CD8-positive, alpha-beta memory T cell (primary cell): ENCODE measurements at regions not wholly inside any gene's neighbourhood (a gene's known extent, or its start where the extent isn't known, plus 50 kb on each side); places are given as distances from the start of the nearest gene placed in this dataset.

ENCODE experiments used
- CTCF ChIA-PET: fragments of 350-600 bp; sonication (Branson Sonifier 250); formaldehyde crosslinking; loops from one replicate; lab custom pipeline; 2021; ENCODE audit warnings: antibody characterized with exemption; lab: Charles Lee
- POLR2A ChIA-PET: fragments of 350-600 bp; sonication (Branson Sonifier 250); formaldehyde crosslinking; loops from one replicate; lab custom pipeline; 2021; ENCODE audit warnings: antibody characterized with exemption; lab: Charles Lee
- DNase-seq, 5 donors: peaks; one replicate each; pipeline versions ENCODE4 v3.0.0 to v3.0.0-alpha.2; 2020 to 2022; ENCODE audit warnings: mixed read lengths in 1 of 5
- H3K27ac ChIP-seq: one replicate; pipeline ENCODE4 v1.7.0; 2013; ENCODE audit warnings: low read depth, mild to moderate bottlenecking, low read length, moderate library complexity
- H3K27me3 ChIP-seq: 2 replicates; pipeline ENCODE4 v1.7.0; 2013; ENCODE audit warnings: low read length, mild to moderate bottlenecking; ENCODE audit not compliant: insufficient read depth, poor library complexity, severe bottlenecking
- H3K36me3 ChIP-seq: 2 replicates; pipeline ENCODE4 v1.7.0; 2013; ENCODE audit warnings: mild to moderate bottlenecking, low read length, moderate library complexity; ENCODE audit not compliant: insufficient read depth
- H3K4me1 ChIP-seq: 2 replicates; pipeline ENCODE4 v1.7.0; 2013; ENCODE audit warnings: mild to moderate bottlenecking, low read length, moderate library complexity; ENCODE audit not compliant: insufficient read depth
- H3K4me3 ChIP-seq: 2 replicates; pipeline ENCODE4 v1.7.0; 2013; ENCODE audit warnings: mild to moderate bottlenecking, low read length
- H3K9me3 ChIP-seq: 2 replicates; pipeline ENCODE4 v1.7.0; 2013; ENCODE audit warnings: mild to moderate bottlenecking, low read length
- H3K27ac Mint-ChIP-seq, 8 donors: one replicate each; pipeline ENCODE4 v1.8.0; 2020 to 2021; ENCODE audit warnings: mixed read lengths in 8 of 8, mild to moderate bottlenecking in 6 of 8, inconsistent platforms in 3 of 8, moderate library complexity in 3 of 8
- H3K27me3 Mint-ChIP-seq, 2 donors: one replicate each; pipeline ENCODE4 v1.8.0; 2020 to 2021; ENCODE audit warnings: mixed read lengths in 2 of 2, mild to moderate bottlenecking in 1 of 2, moderate library complexity in 1 of 2
- H3K36me3 Mint-ChIP-seq, 3 donors: one replicate each; pipeline ENCODE4 v1.8.0; 2020 to 2021; ENCODE audit warnings: mixed read lengths in 3 of 3, inconsistent platforms in 1 of 3, mild to moderate bottlenecking in 1 of 3
- H3K4me1 Mint-ChIP-seq, 3 donors: one replicate each; pipeline ENCODE4 v1.8.0; 2020 to 2021; ENCODE audit warnings: mixed read lengths in 3 of 3, inconsistent platforms in 1 of 3, mild to moderate bottlenecking in 1 of 3
- H3K4me3 Mint-ChIP-seq, 7 donors: one replicate each; pipeline ENCODE4 v1.8.0; 2020 to 2021; ENCODE audit warnings: mixed read lengths in 7 of 7, mild to moderate bottlenecking in 6 of 7, moderate library complexity in 4 of 7, inconsistent platforms in 2 of 7
- H3K9me3 Mint-ChIP-seq, 5 donors: one replicate each; pipeline ENCODE4 v1.8.0; 2020 to 2022; ENCODE audit warnings: mixed read lengths in 5 of 5, mild to moderate bottlenecking in 3 of 5, moderate library complexity in 2 of 5, inconsistent platforms in 1 of 5

- H3K36me3 Mint-ChIP-seq: no peaks in the 10 kb centered on the region
- no peaks in the 10 kb centered on the region for H3K36me3 ChIP-seq
Observed at GRCh38 chr2:122856696-122857095, 1101.2 kb downstream of the TSN start.

GRCh38 chr2:122858075-122858702 is 1102.7 kb downstream of the TSN start:
- Histone ChIP-seq H3K27me3 (no peaks in the 10 kb centered on the region), H3K4me3 (no peak overlapping the region), H3K9me3 (no peaks in the 10 kb centered on the region), H3K27ac (no peak overlapping the region), H3K36me3 (no peaks in the 10 kb centered on the region), H3K4me1 (no peaks in the 10 kb centered on the region)
- Mint-ChIP-seq H3K9me3 (peaks cover 1 to 16% (median 6%) of the 10 kb centered on the region in 5 donors), H3K4me1 (no peaks in the 10 kb centered on the region), H3K4me3 (no peak overlapping the region), H3K27ac (no peak overlapping the region), H3K27me3 (peaks cover 0 to 2% of the 10 kb centered on the region in 2 donors), H3K36me3 (no peaks in the 10 kb centered on the region)
- DNase-seq: no peak
- ChIA-PET POLR2A (no interaction called here), CTCF (no interaction called here)

More at GRCh38 chr2:122856696-122857095, 1101.2 kb downstream of the TSN start:
- H3K4me3 Mint-ChIP-seq: no peak overlapping the region
- POLR2A ChIA-PET: no interaction called here
- no peak overlapping the region for H3K27ac Mint-ChIP-seq
- H3K4me1 Mint-ChIP-seq: no peaks in the 10 kb centered on the region
- CTCF ChIA-PET: no interaction called here
- Histone ChIP-seq H3K9me3 (no peaks in the 10 kb centered on the region), H3K27me3 (no peaks in the 10 kb centered on the region), H3K27ac (no peak overlapping the region), H3K4me3 (no peak overlapping the region), H3K4me1 (no peaks in the 10 kb centered on the region)
- peaks cover 0 to 2% of the 10 kb centered on the region in 2 donors for H3K27me3 Mint-ChIP-seq
- peaks cover 4 to 21% (median 9%) of the 10 kb centered on the region in 5 donors for H3K9me3 Mint-ChIP-seq
- no peak for DNase-seq

- no peak overlapping the region for H3K4me3 Mint-ChIP-seq
- no peaks in the 10 kb centered on the region for H3K4me1 Mint-ChIP-seq
- Histone ChIP-seq H3K4me1 (no peaks in the 10 kb centered on the region), H3K36me3 (no peaks in the 10 kb centered on the region), H3K27me3 (no peaks in the 10 kb centered on the region), H3K27ac (no peak overlapping the region), H3K9me3 (no peaks in the 10 kb centered on the region), H3K4me3 (no peak overlapping the region)
- H3K9me3 Mint-ChIP-seq: peaks cover 0 to 19% (median 6%) of the 10 kb centered on the region in 5 donors
- no peaks in the 10 kb centered on the region for H3K36me3 Mint-ChIP-seq
- H3K27me3 Mint-ChIP-seq: peaks cover 0 to 2% of the 10 kb centered on the region in 2 donors
- ChIA-PET POLR2A (no interaction called here), CTCF (no interaction called here)
- H3K27ac Mint-ChIP-seq: no peak overlapping the region
- DNase-seq: no peak
Observed at GRCh38 chr2:122858813-122859212, 1103.4 kb downstream of the TSN start.

- H3K4me3 ChIP-seq: no peak overlapping the region
- no peak overlapping the region for H3K27ac ChIP-seq
- POLR2A ChIA-PET: no interaction called here
- CTCF ChIA-PET: no interaction called here
- DNase-seq: no peak
- H3K9me3 Mint-ChIP-seq: peaks cover 0 to 22% (median 6%) of the 10 kb centered on the region in 5 donors
- H3K27me3 ChIP-seq: no peaks in the 10 kb centered on the region
- no peaks in the 10 kb centered on the region for H3K9me3 ChIP-seq
- H3K36me3 Mint-ChIP-seq: no peaks in the 10 kb centered on the region
- peaks cover 0 to 2% of the 10 kb centered on the region in 2 donors for H3K27me3 Mint-ChIP-seq
- no peaks in the 10 kb centered on the region for H3K4me1 ChIP-seq
- no peak overlapping the region for H3K27ac Mint-ChIP-seq
- H3K4me1 Mint-ChIP-seq: no peaks in the 10 kb centered on the region
- no peaks in the 10 kb centered on the region for H3K36me3 ChIP-seq
- no peak overlapping the region for H3K4me3 Mint-ChIP-seq
Observed at GRCh38 chr2:122859260-122859659, 1103.8 kb downstream of the TSN start.

GRCh38 chr2:122863532-122863931 is 1108.1 kb downstream of the TSN start:
- ChIA-PET CTCF (no interaction called here), POLR2A (no interaction called here)
- Histone ChIP-seq H3K36me3 (no peaks in the 10 kb centered on the region), H3K27ac (no peak overlapping the region), H3K27me3 (no peaks in the 10 kb centered on the region), H3K9me3 (no peaks in the 10 kb centered on the region), H3K4me3 (no peak overlapping the region), H3K4me1 (no peaks in the 10 kb centered on the region)
- H3K4me1 Mint-ChIP-seq: no peaks in the 10 kb centered on the region
- peaks cover 0 to 2% of the 10 kb centered on the region in 2 donors for H3K27me3 Mint-ChIP-seq
- no peak overlapping the region for H3K4me3 Mint-ChIP-seq
- peaks cover 7 to 28% (median 7%) of the 10 kb centered on the region in 5 donors for H3K9me3 Mint-ChIP-seq
- no peaks in the 10 kb centered on the region for H3K36me3 Mint-ChIP-seq
- no peak for DNase-seq
- no peak overlapping the region for H3K27ac Mint-ChIP-seq

- Histone ChIP-seq H3K4me1 (no peaks in the 10 kb centered on the region), H3K36me3 (no peaks in the 10 kb centered on the region), H3K27ac (no peak overlapping the region), H3K27me3 (no peaks in the 10 kb centered on the region), H3K4me3 (no peak overlapping the region), H3K9me3 (no peaks in the 10 kb centered on the region)
- peaks cover 7 to 22% (median 13%) of the 10 kb centered on the region in 5 donors for H3K9me3 Mint-ChIP-seq
- ChIA-PET POLR2A (no interaction called here), CTCF (no interaction called here)
- H3K36me3 Mint-ChIP-seq: no peaks in the 10 kb centered on the region
- no peak overlapping the region for H3K4me3 Mint-ChIP-seq
- H3K27me3 Mint-ChIP-seq: no peaks in the 10 kb centered on the region
- no peak for DNase-seq
- H3K4me1 Mint-ChIP-seq: no peaks in the 10 kb centered on the region
- H3K27ac Mint-ChIP-seq: no peak overlapping the region
Observed at GRCh38 chr2:122864728-122865127, 1109.3 kb downstream of the TSN start.

GRCh38 chr2:122866095-122866494 is 1110.6 kb downstream of the TSN start:
- H3K27me3 Mint-ChIP-seq: no peaks in the 10 kb centered on the region
- no peak for DNase-seq
- Histone ChIP-seq H3K27me3 (no peaks in the 10 kb centered on the region), H3K27ac (no peak overlapping the region), H3K9me3 (no peaks in the 10 kb centered on the region), H3K36me3 (no peaks in the 10 kb centered on the region), H3K4me3 (no peak overlapping the region), H3K4me1 (no peaks in the 10 kb centered on the region)
- no peaks in the 10 kb centered on the region for H3K4me1 Mint-ChIP-seq
- peaks cover 5 to 18% (median 15%) of the 10 kb centered on the region in 5 donors for H3K9me3 Mint-ChIP-seq
- CTCF ChIA-PET: no interaction called here
- H3K36me3 Mint-ChIP-seq: no peaks in the 10 kb centered on the region
- POLR2A ChIA-PET: no interaction called here
- no peak overlapping the region for H3K27ac Mint-ChIP-seq
- H3K4me3 Mint-ChIP-seq: no peak overlapping the region

GRCh38 chr2:122867941-122868340 is 1112.5 kb downstream of the TSN start:
- Mint-ChIP-seq H3K27ac (no peak overlapping the region), H3K36me3 (no peaks in the 10 kb centered on the region), H3K4me3 (no peak overlapping the region), H3K27me3 (no peaks in the 10 kb centered on the region), H3K9me3 (peaks cover 7 to 23% (median 18%) of the 10 kb centered on the region in 5 donors), H3K4me1 (no peaks in the 10 kb centered on the region)
- H3K27me3 ChIP-seq: no peaks in the 10 kb centered on the region
- H3K9me3 ChIP-seq: no peaks in the 10 kb centered on the region
- no peaks in the 10 kb centered on the region for H3K36me3 ChIP-seq
- ChIA-PET POLR2A (no interaction called here), CTCF (no interaction called here)
- H3K4me1 ChIP-seq: no peaks in the 10 kb centered on the region
- no peak for DNase-seq
- no peak overlapping the region for H3K27ac ChIP-seq
- H3K4me3 ChIP-seq: no peak overlapping the region
